Smooth muscle cell (in vitro differentiated cells): ENCODE measurements at regions not wholly inside any gene's neighbourhood (a gene's known extent, or its start where the extent isn't known, plus 50 kb on each side); places are given as distances from the start of the nearest gene placed in this dataset.

Experiments
- DNase-seq: peaks from one replicate; lab custom pipeline; 2025; ENCODE audit not compliant: unreplicated experiment; lab: John Stamatoyannopoulos, UW
- H2AFZ ChIP-seq: fragments of 200-600 bp; sonication (generic); 2 replicates; pipeline ENCODE4 v1.6.0; 2016; ENCODE audit warnings: antibody characterized with exemption, low read depth, mild to moderate bottlenecking
- H3F3A ChIP-seq: fragments of 200-600 bp; sonication (generic); 2 replicates; pipeline ENCODE4 v1.6.0; 2017; ENCODE audit warnings: antibody characterized with exemption, low read depth
- H3K27ac ChIP-seq: fragments of 200-600 bp; sonication (generic); 2 replicates; pipeline ENCODE4 v1.5.1; 2016; ENCODE audit warnings: low read depth, mild to moderate bottlenecking
- H3K27me3 ChIP-seq: fragments of 200-600 bp; sonication (generic); 2 replicates; pipeline ENCODE4 v1.6.1; 2016; ENCODE audit warnings: low read depth, mild to moderate bottlenecking
- H3K36me3 ChIP-seq: fragments of 200-600 bp; sonication (generic); 2 replicates; pipeline ENCODE4 v1.5.1; 2016; ENCODE audit warnings: low read depth
- H3K4me1 ChIP-seq: fragments of 200-600 bp; sonication (generic); 2 replicates; pipeline ENCODE4 v1.5.1; 2016; ENCODE audit warnings: low read depth
- H3K4me2 ChIP-seq: fragments of 200-600 bp; sonication (generic); 2 replicates; pipeline ENCODE4 v1.6.0; 2016; ENCODE audit warnings: mild to moderate bottlenecking
- H3K4me3 ChIP-seq: fragments of 200-600 bp; sonication (generic); 2 replicates; pipeline ENCODE4 v1.5.1; 2016; ENCODE audit warnings: mild to moderate bottlenecking
- H3K79me2 ChIP-seq: fragments of 200-600 bp; sonication (generic); 2 replicates; pipeline ENCODE4 v1.6.0; 2016; ENCODE audit warnings: low read depth, mild to moderate bottlenecking
- H3K9ac ChIP-seq: fragments of 200-600 bp; sonication (generic); 2 replicates; pipeline ENCODE4 v1.6.0; 2016; ENCODE audit warnings: low read depth
- H3K9me3 ChIP-seq: fragments of 200-600 bp; sonication (generic); replicated peaks from 2 replicates; pipeline ENCODE4 v1.5.1; 2016; ENCODE audit warnings: low read depth
- H4K20me1 ChIP-seq: fragments of 200-600 bp; sonication (generic); 2 replicates; pipeline ENCODE4 v1.6.0; 2016; ENCODE audit warnings: low read depth
- WGBS: methylation state at CpG from one replicate; pipeline ENCODE4 v1.1.7; 2016; ENCODE audit warnings: low lambda C conversion rate; 5-methylcytosine and 5-hydroxymethylcytosine counted together
- TF ChIP-seq, protein P1 (sequence below): fragments of 200-600 bp; sonication (generic); IDR thresholded peaks from 2 replicates; pipeline ENCODE4 v1.5.1; 2017; ENCODE audit warnings: borderline replicate concordance, mild to moderate bottlenecking, antibody characterized with exemption; ENCODE audit not compliant: insufficient read depth, poor library complexity, severe bottlenecking

DNA sequence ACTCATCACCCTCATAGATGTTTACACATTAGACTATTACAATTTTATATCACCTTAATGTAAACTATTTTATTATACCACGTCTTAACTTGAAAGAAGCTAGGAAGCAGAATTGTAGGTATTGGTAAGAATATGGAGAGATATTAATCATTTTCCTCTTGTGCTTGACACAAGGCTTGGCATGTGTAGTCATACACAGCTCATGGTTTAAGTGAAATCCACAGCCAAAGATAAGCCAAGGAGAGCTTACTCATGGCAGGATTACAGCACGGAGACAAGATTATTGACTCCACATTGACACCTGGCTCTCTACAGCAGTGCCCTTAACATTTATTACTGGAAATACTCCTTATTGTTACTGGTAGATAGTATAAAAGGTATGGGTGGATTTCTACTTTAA is 68.4 kb upstream of the ADGRL4 start:
- WGBS, result 61% methylated on average over 2 of the region's 2 CpGs
- Histone ChIP-seq H3K79me2 (no peaks in the 10 kb centered on the region), H3K4me2 (no peak overlapping the region), H3F3A (no peaks in the 10 kb centered on the region), H3K9me3 (no peaks in the 10 kb centered on the region), H3K4me1 (no peaks in the 10 kb centered on the region), H3K4me3 (no peak overlapping the region), H2AFZ (no peak overlapping the region), H3K27me3 (no peaks in the 10 kb centered on the region), H3K36me3 (no peaks in the 10 kb centered on the region), H3K9ac (no peak overlapping the region), H4K20me1 (no peaks in the 10 kb centered on the region), H3K27ac (no peak overlapping the region)
- TF ChIP-seq, protein P1, sequence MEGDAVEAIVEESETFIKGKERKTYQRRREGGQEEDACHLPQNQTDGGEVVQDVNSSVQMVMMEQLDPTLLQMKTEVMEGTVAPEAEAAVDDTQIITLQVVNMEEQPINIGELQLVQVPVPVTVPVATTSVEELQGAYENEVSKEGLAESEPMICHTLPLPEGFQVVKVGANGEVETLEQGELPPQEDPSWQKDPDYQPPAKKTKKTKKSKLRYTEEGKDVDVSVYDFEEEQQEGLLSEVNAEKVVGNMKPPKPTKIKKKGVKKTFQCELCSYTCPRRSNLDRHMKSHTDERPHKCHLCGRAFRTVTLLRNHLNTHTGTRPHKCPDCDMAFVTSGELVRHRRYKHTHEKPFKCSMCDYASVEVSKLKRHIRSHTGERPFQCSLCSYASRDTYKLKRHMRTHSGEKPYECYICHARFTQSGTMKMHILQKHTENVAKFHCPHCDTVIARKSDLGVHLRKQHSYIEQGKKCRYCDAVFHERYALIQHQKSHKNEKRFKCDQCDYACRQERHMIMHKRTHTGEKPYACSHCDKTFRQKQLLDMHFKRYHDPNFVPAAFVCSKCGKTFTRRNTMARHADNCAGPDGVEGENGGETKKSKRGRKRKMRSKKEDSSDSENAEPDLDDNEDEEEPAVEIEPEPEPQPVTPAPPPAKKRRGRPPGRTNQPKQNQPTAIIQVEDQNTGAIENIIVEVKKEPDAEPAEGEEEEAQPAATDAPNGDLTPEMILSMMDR, result no peak
- DNase-seq, result no peak

DNA sequence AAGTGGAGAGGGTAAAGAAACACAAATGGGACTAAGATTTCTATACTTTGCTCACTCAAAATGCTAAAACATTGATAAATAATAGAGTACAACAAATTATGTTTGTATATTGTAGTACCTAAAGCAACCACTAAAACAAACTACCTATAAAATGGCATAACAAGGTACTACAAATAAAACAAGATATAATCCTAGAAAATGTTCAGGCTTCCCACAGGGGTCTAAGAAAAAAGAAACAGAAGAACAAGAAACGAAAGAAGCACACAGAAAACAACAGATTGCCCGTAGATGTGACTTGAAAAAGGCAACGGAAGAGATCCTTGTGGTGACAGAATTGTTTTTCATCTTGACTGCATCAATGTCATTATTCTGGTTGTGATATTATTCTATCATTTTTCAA is 63.3 kb upstream of the ADGRL4 start:
- Histone ChIP-seq H3K9ac (no peak overlapping the region), H3K9me3 (no peaks in the 10 kb centered on the region), H3K4me3 (no peak overlapping the region), H2AFZ (no peak overlapping the region), H3K4me1 (no peaks in the 10 kb centered on the region), H3K4me2 (no peak overlapping the region), H3K27ac (no peak overlapping the region), H3F3A (no peaks in the 10 kb centered on the region), H4K20me1 (no peaks in the 10 kb centered on the region), H3K79me2 (no peaks in the 10 kb centered on the region), H3K27me3 (no peaks in the 10 kb centered on the region), H3K36me3 (no peaks in the 10 kb centered on the region)
- WGBS, result 88% methylated on average over 3 of the region's 3 CpGs
- TF ChIP-seq, protein P1, result no peak
- no peak for DNase-seq

DNA sequence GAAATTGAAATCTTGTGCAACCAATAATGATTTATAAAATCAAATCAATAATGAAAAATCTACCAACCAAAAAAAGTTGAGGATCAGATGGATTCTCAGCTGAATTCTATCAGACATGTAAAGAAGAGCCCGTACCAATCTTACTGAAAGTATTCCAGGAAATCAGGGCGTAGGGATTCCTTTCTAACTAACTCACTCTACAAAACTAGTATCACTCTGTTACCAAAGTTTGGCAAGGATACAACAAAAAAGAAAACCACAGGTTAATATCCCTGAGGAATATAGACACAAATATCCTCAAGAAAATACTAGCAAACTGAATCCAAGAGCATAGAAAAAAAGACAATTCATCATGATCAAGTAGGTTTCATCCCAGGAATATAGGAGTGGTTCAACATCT is 52.8 kb upstream of the ADGRL4 start:
- no peak overlapping the region for H3K4me3 ChIP-seq
- no peak overlapping the region for H3K27ac ChIP-seq
- no peaks in the 10 kb centered on the region for H3K79me2 ChIP-seq
- H3K27me3 ChIP-seq, result no peaks in the 10 kb centered on the region
- H3K4me1 ChIP-seq, result no peaks in the 10 kb centered on the region
- H3K36me3 ChIP-seq, result no peaks in the 10 kb centered on the region
- H3F3A ChIP-seq, result no peaks in the 10 kb centered on the region
- TF ChIP-seq, protein P1, result no peak
- whole genome bisulfite sequencing, result 93% methylated on average over 2 of the region's 2 CpGs
- no peak overlapping the region for H3K4me2 ChIP-seq
- H3K9ac ChIP-seq, result no peak overlapping the region
- H3K9me3 ChIP-seq, result peaks cover 3% of the 10 kb centered on the region
- H4K20me1 ChIP-seq, result no peaks in the 10 kb centered on the region
- DNase-seq, result no peak
- H2AFZ ChIP-seq, result no peak overlapping the region
